ENCODE measurements at regions not wholly inside any gene's neighbourhood (a gene's known extent, or its start where the extent isn't known, plus 50 kb on each side); places are given as distances from the start of the nearest gene placed in this dataset.
A peak's percentile ranks its signal among the peaks of the same experiment; 100 is the strongest.

DNA sequence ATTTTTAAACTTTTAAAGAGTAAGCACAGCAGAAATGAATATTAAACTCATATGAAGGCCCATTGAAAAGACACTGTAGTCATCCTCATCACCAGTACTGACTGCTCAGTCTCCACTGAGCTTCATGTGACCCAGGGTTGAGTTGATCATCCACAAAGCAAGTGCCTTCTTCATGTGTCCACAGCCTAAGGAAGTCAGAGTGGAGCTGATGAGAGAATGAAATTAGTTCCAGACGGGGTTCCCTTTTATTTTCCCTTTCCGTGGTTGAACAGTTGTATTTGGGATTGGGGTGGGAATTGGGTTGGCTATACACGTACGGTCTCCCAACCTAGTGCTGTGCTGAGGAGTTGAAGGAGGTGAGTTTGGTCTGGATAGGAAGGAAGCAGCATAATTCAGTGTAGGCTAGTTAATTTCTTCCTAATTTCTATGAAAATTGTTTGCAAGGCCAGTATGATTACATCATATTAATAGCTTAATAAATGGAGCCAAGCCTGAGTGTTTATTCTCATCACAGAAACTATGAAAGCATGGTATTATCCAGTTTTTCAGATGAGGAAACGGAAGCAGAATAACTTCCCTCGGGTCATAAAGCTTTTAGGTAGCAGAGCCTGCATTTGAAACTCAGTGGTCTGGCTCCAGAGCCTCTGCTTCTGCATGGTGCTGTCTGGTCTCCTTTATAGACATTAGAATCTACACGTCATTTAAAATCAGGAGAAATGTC lies 103.9 kb upstream of the DMRT1 start:
- DNase-seq: no peak
- H3K4me1 ChIP-seq: peaks cover 33% of the 10 kb centered on the region
- TF ChIP-seq, protein P1, sequence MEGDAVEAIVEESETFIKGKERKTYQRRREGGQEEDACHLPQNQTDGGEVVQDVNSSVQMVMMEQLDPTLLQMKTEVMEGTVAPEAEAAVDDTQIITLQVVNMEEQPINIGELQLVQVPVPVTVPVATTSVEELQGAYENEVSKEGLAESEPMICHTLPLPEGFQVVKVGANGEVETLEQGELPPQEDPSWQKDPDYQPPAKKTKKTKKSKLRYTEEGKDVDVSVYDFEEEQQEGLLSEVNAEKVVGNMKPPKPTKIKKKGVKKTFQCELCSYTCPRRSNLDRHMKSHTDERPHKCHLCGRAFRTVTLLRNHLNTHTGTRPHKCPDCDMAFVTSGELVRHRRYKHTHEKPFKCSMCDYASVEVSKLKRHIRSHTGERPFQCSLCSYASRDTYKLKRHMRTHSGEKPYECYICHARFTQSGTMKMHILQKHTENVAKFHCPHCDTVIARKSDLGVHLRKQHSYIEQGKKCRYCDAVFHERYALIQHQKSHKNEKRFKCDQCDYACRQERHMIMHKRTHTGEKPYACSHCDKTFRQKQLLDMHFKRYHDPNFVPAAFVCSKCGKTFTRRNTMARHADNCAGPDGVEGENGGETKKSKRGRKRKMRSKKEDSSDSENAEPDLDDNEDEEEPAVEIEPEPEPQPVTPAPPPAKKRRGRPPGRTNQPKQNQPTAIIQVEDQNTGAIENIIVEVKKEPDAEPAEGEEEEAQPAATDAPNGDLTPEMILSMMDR (IDR thresholded peaks at IDR 0.05): no peak
- intact Hi-C loops (cut with DNase I): no loop called here
- ATAC-seq: no peak
- H3K27ac ChIP-seq: peak overlapping the region; percentile 61
- no peak overlapping the region for H3K4me3 ChIP-seq
- peaks cover 51% of the 10 kb centered on the region for H3K36me3 ChIP-seq
- H3K27me3 ChIP-seq: no peaks in the 10 kb centered on the region
- H3K9me3 ChIP-seq: no peaks in the 10 kb centered on the region

DNA sequence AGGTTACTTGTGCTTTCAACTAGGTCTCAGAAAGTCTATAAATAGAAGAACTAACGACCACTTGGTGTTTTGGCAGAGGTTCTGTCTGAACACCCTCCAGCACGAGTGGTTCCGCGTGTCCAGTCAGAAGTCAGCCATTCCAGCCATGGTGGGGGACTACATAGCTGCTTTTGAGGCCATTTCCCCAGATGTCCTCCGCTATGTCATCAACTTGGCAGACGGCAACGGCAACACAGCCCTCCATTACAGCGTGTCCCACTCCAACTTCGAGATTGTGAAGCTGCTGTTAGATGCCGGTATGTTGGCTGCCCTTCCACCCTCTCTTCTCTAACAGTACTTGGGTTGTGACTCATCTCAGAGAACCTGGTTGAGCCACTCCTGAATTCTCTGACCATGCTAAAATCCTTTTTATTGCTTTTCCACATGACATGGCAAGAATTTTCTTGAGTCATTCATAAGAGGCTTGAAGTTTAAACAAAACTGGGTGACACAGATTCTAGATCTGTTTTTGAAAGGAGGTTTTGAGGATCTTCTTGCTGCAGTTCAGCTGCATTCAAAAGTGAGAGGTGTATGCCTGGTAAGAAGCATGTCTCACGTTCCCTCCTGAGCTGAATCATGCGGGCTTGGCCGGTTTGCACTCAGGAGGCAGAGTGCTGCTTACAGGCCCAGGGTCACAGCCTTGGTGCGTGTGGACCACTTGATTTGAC lies 103.1 kb upstream of the DMRT1 start:
- DNase-seq: peak; percentile 69
- intact Hi-C loops (cut with DNase I): no loop called here
- TF ChIP-seq, protein P1 (IDR thresholded peaks at IDR 0.05): no peak
- Histone ChIP-seq H3K9me3 (no peaks in the 10 kb centered on the region), H3K4me1 (peaks cover 33% of the 10 kb centered on the region), H3K4me3 (no peak overlapping the region), H3K27me3 (no peaks in the 10 kb centered on the region), H3K36me3 (peaks cover 51% of the 10 kb centered on the region), H3K27ac (peak overlapping the region; percentile 61)
- ATAC-seq: peak; percentile 86

DNA sequence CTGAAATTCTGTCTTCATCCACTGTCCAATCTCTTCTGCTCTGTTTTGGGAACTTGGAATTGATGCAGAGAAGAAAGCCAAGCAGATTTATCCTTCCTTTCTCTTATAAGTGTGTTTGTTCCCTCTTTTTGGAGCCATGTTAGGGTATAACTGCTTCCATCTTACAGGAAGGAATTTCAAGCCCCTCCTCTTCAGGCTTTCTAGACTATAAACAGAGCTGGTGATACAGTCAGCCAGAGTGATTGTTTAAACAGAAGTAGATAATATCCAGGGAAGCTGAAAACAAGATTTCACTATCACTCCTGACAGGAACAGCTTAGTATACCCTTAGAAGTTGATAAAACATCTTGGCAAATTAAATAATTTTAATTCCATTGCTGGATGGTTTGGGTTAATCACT lies 102.1 kb upstream of the DMRT1 start:
- TF ChIP-seq, protein P1 (IDR thresholded peaks at IDR 0.05): no peak
- Histone ChIP-seq H3K27me3 (no peaks in the 10 kb centered on the region), H3K4me1 (peaks cover 30% of the 10 kb centered on the region), H3K9me3 (no peaks in the 10 kb centered on the region), H3K27ac (peak overlapping the region; percentile 61), H3K4me3 (no peak overlapping the region), H3K36me3 (peaks cover 49% of the 10 kb centered on the region)
- DNase-seq (no peak), ATAC-seq (no peak)
- intact Hi-C loops (cut with DNase I): no loop called here

DNA sequence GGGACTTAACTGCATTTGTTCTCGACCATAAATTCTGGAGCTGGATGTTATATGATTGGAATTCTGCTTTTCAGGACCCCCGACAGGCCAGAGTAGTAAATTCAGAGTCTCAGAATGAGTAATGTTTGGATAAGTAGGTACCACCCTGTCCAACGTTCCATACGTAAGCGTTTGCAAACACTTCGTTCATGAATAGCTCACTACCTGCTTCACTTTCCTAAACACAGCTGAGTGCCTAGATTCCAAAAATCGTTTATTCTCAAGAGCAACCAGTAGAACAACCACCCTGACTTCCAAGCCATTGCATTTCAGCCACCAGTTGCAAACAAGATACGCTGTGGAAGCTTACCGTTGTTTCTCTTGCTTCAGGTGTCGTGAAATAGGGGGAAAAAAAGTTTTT lies 101.3 kb upstream of the DMRT1 start:
- H3K4me3 ChIP-seq: no peak overlapping the region
- intact Hi-C loops (cut with DNase I): no loop called here
- DNase-seq (no peak), ATAC-seq (peak; percentile 30)
- TF ChIP-seq, protein P1 (IDR thresholded peaks at IDR 0.05): no peak
- H3K4me1 ChIP-seq: peaks cover 23% of the 10 kb centered on the region
- H3K9me3 ChIP-seq: no peaks in the 10 kb centered on the region
- H3K27ac ChIP-seq: no peak overlapping the region
- no peaks in the 10 kb centered on the region for H3K27me3 ChIP-seq
- H3K36me3 ChIP-seq: peaks cover 55% of the 10 kb centered on the region

DNA sequence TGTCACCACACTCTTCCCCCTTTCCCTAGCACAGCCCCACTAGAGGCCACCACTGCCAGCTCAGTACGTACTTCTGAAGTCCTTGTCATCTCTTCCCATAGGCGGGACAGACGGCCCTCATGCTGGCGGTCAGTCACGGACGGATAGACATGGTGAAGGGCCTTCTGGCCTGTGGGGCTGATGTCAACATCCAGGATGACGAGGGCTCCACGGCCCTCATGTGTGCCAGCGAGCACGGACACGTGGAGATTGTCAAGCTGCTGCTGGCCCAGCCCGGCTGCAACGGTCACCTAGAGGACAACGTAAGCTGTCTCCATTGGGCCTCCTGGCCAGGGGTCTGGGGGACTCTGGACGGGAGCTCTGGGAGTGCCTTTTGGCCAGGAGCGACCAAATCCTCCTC lies 99.4 kb upstream of the DMRT1 start:
- Histone ChIP-seq H3K4me3 (no peak overlapping the region), H3K36me3 (peaks cover 61% of the 10 kb centered on the region), H3K27me3 (no peaks in the 10 kb centered on the region), H3K9me3 (no peaks in the 10 kb centered on the region), H3K27ac (no peak overlapping the region), H3K4me1 (peaks cover 19% of the 10 kb centered on the region)
- DNase-seq (no peak), ATAC-seq (no peak)
- intact Hi-C loops (cut with DNase I): no loop called here
- TF ChIP-seq, protein P1 (IDR thresholded peaks at IDR 0.05): no peak
